ENCODE measurements at regions not wholly inside any gene's neighbourhood (a gene's known extent, or its start where the extent isn't known, plus 50 kb on each side); places are given as distances from the start of the nearest gene placed in this dataset.
"Not testable (repeated sequence)": the region's sequence is repeated elsewhere in the genome, so short reads cannot be mapped to it uniquely, and the experiment has no call there.

DNA sequence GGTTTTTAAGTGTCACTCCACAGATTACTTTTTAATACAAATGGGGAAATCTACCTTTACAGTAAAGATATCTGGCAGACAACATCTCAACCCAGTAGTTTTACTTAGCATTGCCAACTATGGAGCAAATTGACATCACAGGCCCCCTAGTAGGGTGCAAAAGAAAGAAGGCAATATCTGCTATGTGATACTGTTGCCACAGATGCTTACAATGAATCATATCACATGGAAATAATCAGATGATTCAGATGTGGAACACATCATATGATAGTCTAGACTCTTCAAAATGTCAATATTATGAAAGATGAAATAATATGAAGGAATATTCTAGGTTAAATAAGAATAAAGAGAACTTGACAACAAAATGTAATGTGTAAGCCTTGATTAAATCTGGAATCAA, 322.5 kb downstream of the BMP2 start:
- no peak for DNase-seq

DNA sequence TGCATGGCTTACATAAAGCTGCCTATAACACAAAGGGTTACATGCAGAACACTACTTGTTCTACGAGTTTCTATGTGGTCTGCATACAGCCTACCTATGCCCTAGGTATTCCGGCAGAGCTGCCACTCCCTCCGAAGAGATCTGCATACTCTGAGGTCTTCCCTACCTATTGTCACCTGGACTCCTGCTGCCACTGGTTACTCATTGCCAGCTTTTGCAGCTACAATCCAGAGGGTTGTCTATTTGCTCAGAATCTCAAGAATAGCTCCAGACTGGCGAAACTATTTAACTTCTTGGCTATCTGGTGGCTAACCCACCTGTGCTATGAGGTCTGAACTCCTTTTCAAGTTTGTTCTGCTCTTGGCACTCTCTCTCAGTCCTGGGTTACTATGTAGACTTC, 323.3 kb downstream of the BMP2 start:
- no peak for DNase-seq

DNA sequence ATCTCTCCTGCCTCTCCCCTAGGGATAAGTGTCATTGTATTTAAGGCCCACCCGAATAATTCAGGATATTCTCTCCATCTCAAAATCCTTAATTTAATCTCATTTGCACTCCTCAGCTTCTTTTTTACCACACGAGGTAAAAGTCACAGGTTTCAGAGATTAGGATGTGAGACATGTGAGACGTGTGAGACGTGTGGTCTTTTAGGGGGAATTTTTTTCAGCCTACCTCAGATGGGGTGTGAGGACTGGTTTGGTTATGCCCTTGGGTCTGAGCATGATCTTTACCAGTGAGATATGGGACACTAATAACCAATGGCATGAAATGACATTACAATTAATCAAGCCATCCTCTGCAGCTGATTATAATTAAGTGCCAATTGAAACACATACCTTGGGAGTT, 324.2 kb downstream of the BMP2 start:
- no peak for DNase-seq

DNA sequence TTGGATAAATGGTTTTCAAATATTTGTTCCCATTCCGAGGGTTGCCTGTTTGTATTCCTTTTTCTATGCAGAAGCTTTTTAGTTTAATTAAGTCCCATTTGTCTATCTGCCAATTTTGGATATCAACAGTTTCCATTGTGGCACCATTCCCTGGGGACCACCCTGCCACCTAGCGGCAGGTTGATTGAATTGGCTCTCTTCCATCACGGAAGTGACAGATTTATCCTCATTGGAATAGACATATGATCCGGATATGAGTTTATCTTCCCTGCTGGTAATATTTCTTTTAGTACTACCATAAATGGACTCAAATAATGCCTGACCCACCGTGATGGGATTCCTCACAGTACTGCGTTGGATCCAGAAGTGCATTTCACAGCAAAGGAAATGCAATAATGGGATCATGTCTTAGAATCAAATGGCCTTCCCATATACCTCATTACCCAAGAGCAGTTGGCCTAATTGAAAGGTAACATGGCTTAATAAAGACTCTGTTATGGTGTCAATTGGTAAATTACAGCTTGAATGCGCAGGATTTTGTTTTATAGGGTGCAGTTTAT, 327.0 kb downstream of the BMP2 start:
- peak; percentile 71 for DNase-seq

DNA sequence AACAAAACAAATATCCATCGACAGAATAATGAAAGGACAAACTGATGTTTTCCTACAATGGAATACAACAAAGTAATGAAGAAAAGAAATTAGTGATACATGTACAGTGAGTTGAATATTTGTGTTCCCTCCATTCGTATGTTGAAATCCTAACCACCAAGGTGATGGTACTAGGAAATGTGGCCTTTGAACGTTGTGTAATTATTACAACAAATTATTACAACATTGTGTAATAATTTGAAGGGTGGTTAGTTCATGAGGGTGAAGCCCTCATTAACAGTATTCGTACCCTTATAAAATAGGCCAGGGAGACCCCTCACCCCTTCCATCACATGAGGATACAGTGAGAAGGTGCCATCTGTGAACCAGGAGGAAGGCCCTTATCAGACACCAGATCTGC, 339.4 kb downstream of the BMP2 start:
- no peak for DNase-seq

DNA sequence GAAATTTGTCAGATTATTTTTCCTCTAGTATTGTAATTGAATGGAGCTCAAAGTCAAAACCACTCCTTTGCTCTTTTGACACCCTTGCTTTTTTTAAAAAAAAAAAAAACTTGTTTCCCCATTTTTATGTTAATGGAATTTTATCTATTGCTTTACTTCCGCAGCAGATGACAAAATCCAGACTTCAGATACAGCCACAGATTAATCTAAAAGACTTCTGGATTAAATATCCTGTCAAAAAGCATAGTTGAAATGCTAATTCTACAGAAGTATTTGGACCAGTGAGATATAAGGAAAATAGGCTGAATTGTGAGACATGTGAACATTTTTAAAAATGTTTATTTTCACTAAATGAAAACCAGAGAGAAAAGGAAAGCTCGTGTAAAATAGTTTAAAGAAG, 341.4 kb downstream of the BMP2 start:
- DNase-seq = no peak

GRCh38 chr20:7113577-7114466, 346.3 kb downstream of the BMP2 start:
- DNase-seq = peak; percentile 29

- DNase-seq = no peak
Measured at GRCh38 chr20:7123457-7123856, 356.0 kb downstream of the BMP2 start.

DNA sequence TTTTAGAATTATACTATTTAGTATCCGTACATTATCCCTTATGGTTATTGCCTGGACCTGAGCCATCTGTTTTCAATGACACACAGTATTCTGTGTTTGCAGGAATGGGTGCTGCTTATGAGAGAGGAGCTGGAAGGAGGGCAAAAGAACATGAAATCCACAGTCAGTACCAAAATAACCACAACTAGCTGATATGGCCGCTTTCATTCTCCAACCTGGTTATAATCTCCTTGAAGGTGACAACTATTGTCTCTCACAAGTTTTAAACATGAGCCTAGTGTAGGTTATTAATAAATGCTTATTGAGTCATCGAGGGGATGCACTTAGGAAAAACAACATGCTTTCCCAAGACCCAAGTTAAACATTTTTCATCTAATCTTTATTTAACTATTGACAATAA, 356.6 kb downstream of the BMP2 start:
- no peak for DNase-seq

DNA sequence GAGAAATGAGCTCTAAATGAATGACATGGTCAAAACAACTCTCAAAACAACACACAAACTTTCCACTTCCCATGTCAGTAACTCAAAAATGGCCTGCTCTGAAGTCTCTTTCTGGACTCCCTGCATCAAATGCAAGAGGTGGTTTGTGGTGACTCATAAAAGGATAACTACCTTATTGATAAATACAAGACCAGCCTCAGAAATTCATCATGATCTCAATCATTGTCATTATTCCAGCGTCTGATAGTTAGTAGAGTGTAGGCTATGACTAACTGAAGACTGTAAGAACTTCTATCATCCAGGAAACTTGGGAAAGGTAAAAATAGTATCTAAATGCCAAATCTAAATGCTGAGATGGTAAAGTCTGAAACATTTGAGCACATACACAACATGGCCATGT, 369.4 kb downstream of the BMP2 start:
- DNase-seq = no peak

GRCh38 chr20:7137395-7138151, 370.1 kb downstream of the BMP2 start:
- DNase-seq = no peak

- DNase-seq = no peak
Measured at GRCh38 chr20:7144464-7144863, 377.0 kb downstream of the BMP2 start.

GRCh38 chr20:7146552-7147219, 379.2 kb downstream of the BMP2 start:
- no peak for DNase-seq

GRCh38 chr20:7147220-7147601, 379.7 kb downstream of the BMP2 start:
- no peak for DNase-seq

GRCh38 chr20:7151676-7152470, 384.4 kb downstream of the BMP2 start:
- no peak for DNase-seq

GRCh38 chr20:7155282-7155681, 387.8 kb downstream of the BMP2 start:
- DNase-seq = no peak

DNA sequence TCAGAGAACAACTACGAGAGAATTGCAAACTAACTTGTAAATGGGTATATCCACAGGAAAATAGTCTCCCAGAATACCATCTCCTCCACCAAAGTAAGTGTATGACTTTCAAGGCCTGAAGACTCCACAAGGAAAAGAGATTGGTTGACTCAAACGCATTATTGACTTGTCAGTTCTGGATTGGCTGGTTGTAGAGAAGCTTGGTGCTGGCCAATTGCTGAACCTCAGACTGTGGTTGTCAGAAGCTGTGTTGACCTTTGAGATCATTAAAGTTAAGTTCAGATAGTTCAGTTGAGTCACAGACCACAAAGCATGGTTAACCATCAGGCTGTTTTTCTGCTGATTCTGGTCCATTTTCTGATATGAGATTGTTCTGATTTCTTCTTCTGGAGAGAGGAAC, 388.3 kb downstream of the BMP2 start:
- DNase-seq = no peak

DNA sequence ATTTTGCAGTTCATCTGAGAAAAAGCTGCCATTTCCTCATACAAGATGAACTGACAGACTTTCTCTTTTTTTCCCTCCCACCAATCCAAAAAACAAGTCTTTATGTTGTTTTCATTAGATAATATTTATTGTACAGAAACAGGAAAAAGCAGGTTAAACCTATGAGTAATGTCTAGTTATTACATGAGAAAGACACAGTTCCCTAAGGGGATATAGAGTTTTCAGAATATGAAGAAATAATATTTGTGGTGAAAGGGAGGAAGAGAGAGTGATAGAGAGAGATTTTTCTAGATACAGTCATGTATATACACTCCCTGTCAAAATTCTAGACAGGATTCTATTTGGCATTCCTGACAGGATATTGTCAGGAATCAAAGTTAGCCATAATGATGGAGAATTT, 392.4 kb downstream of the BMP2 start:
- no peak for DNase-seq

DNA sequence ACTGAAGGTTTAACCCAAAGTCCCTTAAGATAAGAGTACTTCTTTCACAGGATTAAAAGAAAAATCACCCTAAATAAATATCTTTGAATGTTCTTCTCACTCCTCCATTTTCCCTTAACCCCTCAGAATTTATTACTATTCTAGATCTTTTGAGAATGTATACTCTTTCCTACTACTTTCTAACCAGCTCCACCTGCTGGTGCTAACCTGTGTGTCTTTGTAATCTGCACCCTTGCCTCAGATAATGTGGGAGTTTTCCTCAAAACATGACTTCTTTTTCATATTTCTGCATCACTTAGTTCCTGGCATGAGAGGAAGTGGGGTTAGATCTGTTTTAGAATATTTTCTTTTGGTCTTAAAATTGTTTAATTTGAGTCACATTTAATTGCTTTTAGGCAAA, 394.2 kb downstream of the BMP2 start:
- DNase-seq = peak; percentile 9

DNA sequence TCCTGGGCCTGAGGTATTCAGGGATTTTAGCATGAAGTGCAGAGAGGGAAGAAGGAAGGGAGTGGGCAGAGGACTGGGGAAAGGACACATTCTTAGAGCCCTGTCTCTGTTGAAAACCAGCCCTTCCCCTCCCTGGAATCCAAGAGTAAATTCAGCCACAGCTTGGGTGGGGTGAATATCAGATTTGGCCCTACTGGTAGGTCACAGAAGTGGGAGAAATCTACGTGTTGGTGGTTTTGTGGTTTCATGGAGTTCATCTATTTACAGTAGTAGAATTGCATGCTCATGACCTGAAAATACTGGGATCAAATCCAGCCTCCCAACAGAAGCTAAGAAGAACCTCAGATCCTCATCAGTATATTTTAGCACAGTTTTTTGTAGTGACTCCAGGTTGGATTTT, 404.4 kb downstream of the BMP2 start:
- DNase-seq = no peak

GRCh38 chr20:7174554-7174953, 407.1 kb downstream of the BMP2 start:
- no peak for DNase-seq

GRCh38 chr20:7175827-7176226, 408.3 kb downstream of the BMP2 start:
- DNase-seq = not testable (repeated sequence)

DNA sequence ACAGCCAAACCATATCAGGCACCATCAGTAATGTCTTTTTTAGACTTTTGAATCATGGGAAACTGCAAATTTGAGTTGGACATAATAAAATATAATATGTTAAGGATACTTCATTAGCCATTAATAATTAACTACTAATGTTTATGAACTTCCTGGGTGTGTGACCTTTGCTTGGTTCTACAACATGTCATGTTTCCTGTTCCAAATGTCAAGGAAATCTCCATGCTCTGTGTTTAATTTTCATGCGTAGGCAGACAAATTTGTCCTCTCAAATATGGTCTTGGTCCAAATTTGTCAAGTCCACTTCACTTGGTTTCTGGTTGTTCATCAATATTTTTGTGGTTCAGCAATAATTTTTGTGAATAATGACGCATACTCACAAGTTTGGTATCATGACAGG, 410.5 kb downstream of the BMP2 start:
- DNase-seq = no peak

All from hematopoietic multipotent progenitor cell treated with erythropoietin and hydrocortisone succinate and interleukin-3 and kit ligand, for 6 days (in vitro differentiated cells).